HG03457 (cell line): ENCODE measurements at regions not wholly inside any gene's neighbourhood (a gene's known extent, or its start where the extent isn't known, plus 50 kb on each side); places are given as distances from the start of the nearest gene placed in this dataset.
"Not testable (repeated sequence)": the region's sequence is repeated elsewhere in the genome, so short reads cannot be mapped to it uniquely, and the experiment has no call there.

Experiments used
- ATAC-seq: cut with Tn5 transposase; IDR thresholded peaks from one replicate; pipeline ENCODE4 v1.9.1; 2021; ENCODE audit warnings: moderate number of reproducible peaks; ENCODE audit not compliant: unreplicated experiment

- ATAC-seq: no peak
These were observed 239.5 kb upstream of the RPS23 start for GRCh38 chr5:82517544-82518075.

- ATAC-seq: no peak
These were observed 235.6 kb upstream of the RPS23 start for GRCh38 chr5:82513738-82514137.

GRCh38 chr5:82512025-82512424 lies 233.9 kb upstream of the RPS23 start:
- ATAC-seq: peak; percentile 81

- ATAC-seq: no peak
These were observed 233.0 kb upstream of the RPS23 start for GRCh38 chr5:82511134-82511533.

DNA sequence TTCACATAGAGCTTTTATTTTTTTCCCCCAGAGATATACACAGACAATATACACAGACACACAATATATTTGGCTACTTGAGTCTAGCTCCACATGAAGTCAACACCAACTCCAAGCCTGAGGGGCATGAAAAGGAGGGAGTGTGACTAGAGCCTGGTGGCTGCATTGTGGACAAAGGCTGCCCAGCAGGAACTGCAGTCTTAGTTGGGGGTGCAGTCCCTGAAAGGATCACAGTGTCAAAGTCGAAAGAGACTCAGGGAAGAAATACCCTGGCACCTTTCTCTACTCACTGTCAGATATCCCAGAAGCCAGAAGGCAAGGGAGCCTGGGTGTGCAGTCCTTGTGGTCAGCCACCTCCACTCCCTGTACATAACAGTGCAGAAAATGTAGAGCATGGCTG lies 231.6 kb upstream of the RPS23 start:
- no peak for ATAC-seq

GRCh38 chr5:82506390-82506789 lies 228.2 kb upstream of the RPS23 start:
- not testable (repeated sequence) for ATAC-seq

- no peak for ATAC-seq
These were observed 221.6 kb upstream of the RPS23 start for GRCh38 chr5:82499725-82500244.

GRCh38 chr5:82497242-82497641 lies 219.1 kb upstream of the RPS23 start:
- no peak for ATAC-seq

GRCh38 chr5:82494942-82495341 lies 216.8 kb upstream of the RPS23 start:
- ATAC-seq: no peak

DNA sequence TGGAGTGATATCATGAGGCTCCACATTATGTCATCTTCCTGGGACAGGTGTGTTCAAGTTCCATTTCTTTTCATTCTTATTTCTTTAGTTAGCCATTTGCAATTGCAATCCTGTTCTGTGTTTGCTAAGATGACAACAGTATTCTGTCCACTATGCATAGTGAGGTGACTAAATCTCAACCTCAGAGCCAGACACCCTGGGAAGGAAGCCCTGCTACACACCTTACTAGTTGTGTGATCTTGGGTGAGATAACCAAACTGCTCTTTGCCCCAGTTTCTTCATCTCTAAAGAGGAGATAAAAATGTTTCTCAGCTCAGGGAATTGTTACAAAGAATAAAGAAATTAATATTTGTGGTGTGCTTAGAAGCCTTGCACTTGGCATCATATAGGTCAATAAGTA lies 215.1 kb upstream of the RPS23 start:
- no peak for ATAC-seq

DNA sequence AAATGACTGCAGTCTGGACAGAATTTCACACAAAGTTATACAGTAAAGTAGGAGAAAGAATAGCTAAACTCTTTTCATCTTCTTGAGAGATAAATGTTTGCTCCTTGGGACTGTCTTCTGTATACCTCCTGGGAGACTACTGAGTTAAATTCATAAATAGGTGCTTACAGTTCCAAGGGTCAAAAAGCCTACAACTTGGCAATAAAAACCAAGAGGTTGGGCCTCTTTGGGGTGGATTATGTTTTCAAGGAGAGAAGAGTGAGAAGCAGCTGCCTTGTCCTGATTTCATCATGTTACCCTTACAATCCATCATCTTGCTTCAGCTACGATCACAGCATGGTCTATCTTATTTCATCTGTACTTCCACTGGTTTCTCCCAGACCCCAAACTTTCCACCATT lies 213.2 kb upstream of the RPS23 start:
- ATAC-seq: no peak

DNA sequence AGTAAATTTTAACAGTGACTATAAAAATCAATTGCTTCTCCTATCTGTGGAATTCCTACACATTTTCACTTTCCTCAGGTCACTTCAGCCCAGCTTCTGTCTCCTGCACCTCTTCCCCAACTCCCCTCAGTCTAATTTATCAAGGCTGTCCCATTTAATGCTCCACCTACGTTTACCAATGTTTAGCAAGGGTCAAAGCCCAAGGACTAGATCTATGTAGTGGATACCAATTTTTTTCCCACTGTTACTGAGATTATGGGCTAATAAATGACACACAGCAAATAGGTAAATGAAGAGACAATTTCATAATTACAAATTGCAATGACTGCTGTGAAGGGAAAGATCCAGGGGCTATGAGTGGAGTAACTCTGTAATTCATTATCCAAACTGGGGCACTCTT lies 211.5 kb upstream of the RPS23 start:
- ATAC-seq: no peak

DNA sequence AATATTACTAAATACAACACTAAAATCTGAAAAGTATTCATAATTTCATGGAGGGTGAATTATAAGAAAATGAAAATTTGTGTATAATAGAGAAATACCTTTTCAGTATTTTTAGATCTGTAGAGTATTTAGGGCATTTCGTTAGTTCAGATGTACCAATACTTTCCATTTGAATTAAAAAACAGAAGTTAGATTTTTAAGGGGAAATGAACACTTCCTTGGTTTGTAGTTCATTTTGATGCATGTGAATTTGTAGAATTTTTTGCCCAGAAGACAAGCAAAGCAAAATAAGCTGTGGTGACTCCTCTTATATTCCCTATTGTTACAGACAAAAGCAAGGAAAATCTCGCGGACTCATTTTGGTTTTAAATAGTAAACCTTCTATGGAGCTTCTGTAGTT lies 209.0 kb upstream of the RPS23 start:
- no peak for ATAC-seq

- no peak for ATAC-seq
These were observed 202.2 kb upstream of the RPS23 start for GRCh38 chr5:82480331-82480730.

DNA sequence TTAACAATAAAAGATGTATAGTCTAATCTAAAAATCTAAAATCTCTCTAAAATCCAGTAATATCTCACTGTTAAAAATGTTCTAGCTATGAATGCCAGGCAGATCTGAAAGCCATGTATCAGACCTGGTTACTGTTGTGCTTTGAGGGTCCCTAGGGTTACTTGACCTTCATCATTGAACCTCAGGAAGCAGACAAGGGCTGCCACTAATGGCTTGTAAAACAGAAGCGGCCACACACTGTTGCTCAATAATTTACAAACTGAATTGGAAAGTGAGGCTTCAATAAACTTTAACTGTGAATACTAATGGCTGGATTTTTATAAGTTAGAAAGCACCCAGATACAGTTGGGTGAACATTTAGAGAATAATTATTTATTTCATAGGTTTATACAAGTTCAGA lies 198.0 kb upstream of the RPS23 start:
- ATAC-seq: no peak

DNA sequence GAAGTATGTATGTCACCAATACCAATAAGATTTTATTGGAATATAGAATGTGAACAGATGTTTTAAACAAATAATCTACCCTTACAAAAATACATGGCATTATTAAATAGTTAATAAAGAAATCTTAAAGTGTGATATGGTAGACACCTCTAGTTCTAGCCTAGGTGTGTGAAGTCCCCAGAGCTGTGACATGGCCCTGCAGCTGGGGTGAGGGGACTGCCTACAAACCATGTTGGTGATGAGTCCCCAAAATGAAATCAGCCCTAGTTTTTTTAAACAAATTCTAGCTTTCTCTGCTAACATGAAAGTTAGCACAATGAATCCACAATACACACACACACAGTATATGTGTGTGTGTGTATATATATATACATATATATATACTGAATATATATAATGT lies 195.1 kb upstream of the RPS23 start:
- ATAC-seq: no peak

GRCh38 chr5:82470185-82470994 lies 192.2 kb upstream of the RPS23 start:
- ATAC-seq: no peak

DNA sequence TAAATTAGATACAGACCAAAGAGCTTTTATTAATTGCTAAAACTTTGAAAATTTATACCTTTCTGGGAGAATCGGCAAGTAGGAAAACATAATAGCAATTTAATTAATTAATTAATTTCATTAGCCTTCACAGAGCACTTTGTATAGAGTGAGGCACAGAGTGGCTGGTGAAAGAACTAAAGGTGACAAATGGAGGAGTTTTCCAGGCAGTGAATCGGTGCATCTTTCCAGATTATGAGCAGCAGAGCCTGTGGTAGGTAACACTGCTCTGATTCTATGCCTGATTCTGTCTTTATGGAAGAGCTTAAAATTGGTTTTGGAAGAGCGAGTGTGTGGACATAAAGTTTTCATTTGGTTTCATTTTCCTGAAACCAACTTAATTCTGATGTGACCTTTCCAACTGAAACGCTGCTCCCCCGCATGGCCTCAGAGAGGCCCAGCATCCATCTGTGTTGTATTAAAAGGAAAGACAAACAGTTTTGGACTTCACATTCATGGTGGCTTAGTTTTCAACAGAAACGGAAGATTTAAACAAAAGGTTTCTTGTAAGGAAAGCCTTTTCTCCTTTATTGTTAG lies 188.9 kb upstream of the RPS23 start:
- no peak for ATAC-seq

DNA sequence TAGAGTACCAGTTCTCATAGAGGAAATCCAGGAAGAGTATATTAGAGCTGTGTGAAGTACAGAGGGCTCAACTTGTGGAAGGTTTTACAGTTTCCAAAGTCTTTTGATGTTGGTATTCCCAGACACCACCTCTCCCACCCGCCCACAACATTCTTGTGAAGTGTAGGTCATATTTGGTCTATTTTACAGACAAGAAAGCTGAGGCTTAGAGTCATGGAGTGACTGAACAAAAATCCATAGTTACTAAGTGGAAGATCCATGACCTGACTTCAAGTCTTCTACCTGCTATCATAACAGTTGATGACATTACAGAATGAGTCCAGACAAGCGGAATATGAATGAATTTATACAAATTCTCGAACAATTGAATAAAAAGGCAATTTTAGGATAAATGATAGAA lies 187.1 kb upstream of the RPS23 start:
- no peak for ATAC-seq

- no peak for ATAC-seq
These were observed 181.5 kb upstream of the RPS23 start for GRCh38 chr5:82459626-82460025.

- not testable (repeated sequence) for ATAC-seq
These were observed 177.2 kb upstream of the RPS23 start for GRCh38 chr5:82455317-82455716.

DNA sequence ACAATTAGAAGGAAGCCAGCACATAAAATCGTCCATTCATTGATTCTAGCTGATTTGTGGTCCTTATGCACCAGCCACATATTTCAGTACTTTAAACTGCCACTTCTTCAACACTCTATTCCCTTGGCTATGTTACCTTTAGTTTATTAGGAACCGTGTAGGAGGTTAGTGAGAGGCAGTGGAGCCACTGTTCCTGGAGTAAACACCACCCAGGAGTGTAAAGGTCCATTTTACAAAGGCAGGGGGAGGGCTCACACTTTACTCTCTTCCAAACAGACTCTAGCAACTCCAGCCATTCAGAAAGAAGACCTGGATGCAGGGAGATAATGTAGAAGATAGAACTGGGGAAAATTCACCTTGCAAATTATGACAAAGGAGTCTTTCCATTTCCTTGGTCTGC lies 170.2 kb upstream of the RPS23 start:
- no peak for ATAC-seq
